ENCODE measurements at regions not wholly inside any gene's neighbourhood (a gene's known extent, or its start where the extent isn't known, plus 50 kb on each side); places are given as distances from the start of the nearest gene placed in this dataset.

- no peak for DNase-seq (ENCODE audit: low spot score)
- Histone ChIP-seq H3K36me3 (ENCODE audit: control insufficient read depth in 4 of 4, insufficient read depth in 3 of 4, low read depth in 1 of 4, low read length in 3 of 4) (peaks cover 0 to 10% (median 0%) of the 10 kb centered on the region in 4 donors), H3K4me3 (ENCODE audit: low read depth in 1 of 3, low read length in 3 of 3) (peak overlapping the region; percentile 30 to 54 (median 43)), H3K9me3 (ENCODE audit: control insufficient read depth in 4 of 4, low read length in 3 of 4) (no peaks in the 10 kb centered on the region), H3K9ac (ENCODE audit: low read depth in 1 of 2, low read length in 2 of 2) (peak overlapping the region in 1 of 2 donors; percentile 55), H3K4me1 (ENCODE audit: control insufficient read depth in 4 of 4, insufficient read depth in 4 of 4, low read length in 3 of 4) (peaks cover 0 to 37% (median 26%) of the 10 kb centered on the region in 4 donors), H3K27ac (ENCODE audit: low read depth in 1 of 2, low read length in 2 of 2) (peak overlapping the region; percentile 39 to 74), H3K27me3 (ENCODE audit: control insufficient read depth in 4 of 4, insufficient read depth in 4 of 4, low read length in 3 of 4) (no peaks in the 10 kb centered on the region)
- 62% methylated on average over 3 of the region's 3 CpGs for WGBS
- TF ChIP-seq HNF4A (conservative IDR thresholded peaks at IDR 0.05) (no peak), HNF4G (IDR thresholded peaks at IDR 0.05) (no peak), ATF3 (IDR thresholded peaks at IDR 0.05) (no peak), SP1 (IDR thresholded peaks at IDR 0.05) (no peak), FOXA2 (IDR thresholded peaks at IDR 0.05) (no peak), RXRA (IDR thresholded peaks at IDR 0.05) (no peak), CTCF (IDR thresholded peaks at IDR 0.05; ENCODE audit: low read depth, low read length, missing input control) (no peak), REST (IDR thresholded peaks at IDR 0.05) (no peak)
Observed at GRCh38 chr1:149844101-149844500, 55.3 kb upstream of the BOLA1 start.

- no peak for DNase-seq (ENCODE audit: low spot score)
- TF ChIP-seq CTCF (IDR thresholded peaks at IDR 0.05; ENCODE audit: low read depth, low read length, missing input control) (no peak), RXRA (IDR thresholded peaks at IDR 0.05) (no peak), HNF4G (IDR thresholded peaks at IDR 0.05) (no peak), EGR1 (IDR thresholded peaks at IDR 0.05; ENCODE audit: low read depth in 2 of 2) (no peak), RAD21 (IDR thresholded peaks at IDR 0.05) (no peak), ZBTB33 (IDR thresholded peaks at IDR 0.05) (no peak), GABPA (IDR thresholded peaks at IDR 0.05 in 1 of 2, conservative IDR thresholded peaks at IDR 0.05 in 1 of 2) (no peak), FOXA2 (IDR thresholded peaks at IDR 0.05) (no peak), HNF4A (conservative IDR thresholded peaks at IDR 0.05) (no peak), JUND (IDR thresholded peaks at IDR 0.05) (no peak), SP1 (IDR thresholded peaks at IDR 0.05) (no peak), MAX (IDR thresholded peaks at IDR 0.05) (no peak), ATF3 (IDR thresholded peaks at IDR 0.05) (no peak)
- H3K27ac ChIP-seq (ENCODE audit: low read depth in 1 of 2, low read length in 2 of 2): no peak overlapping the region
- H3K36me3 ChIP-seq (ENCODE audit: control insufficient read depth in 4 of 4, insufficient read depth in 3 of 4, low read depth in 1 of 4, low read length in 3 of 4): peaks cover 0 to 10% (median 0%) of the 10 kb centered on the region in 4 donors
- peaks cover 0 to 44% (median 33%) of the 10 kb centered on the region in 4 donors for H3K4me1 ChIP-seq (ENCODE audit: control insufficient read depth in 4 of 4, insufficient read depth in 4 of 4, low read length in 3 of 4)
- H3K9me3 ChIP-seq (ENCODE audit: control insufficient read depth in 4 of 4, low read length in 3 of 4): no peaks in the 10 kb centered on the region
- H3K4me3 ChIP-seq (ENCODE audit: low read depth in 1 of 3, low read length in 3 of 3): no peak overlapping the region
- H3K27me3 ChIP-seq (ENCODE audit: control insufficient read depth in 4 of 4, insufficient read depth in 4 of 4, low read length in 3 of 4): no peaks in the 10 kb centered on the region
- H3K9ac ChIP-seq (ENCODE audit: low read depth in 1 of 2, low read length in 2 of 2): no peak overlapping the region
- WGBS: 78% methylated on average over 4 of the region's 4 CpGs
Observed at GRCh38 chr1:149844650-149845255, 54.6 kb upstream of the BOLA1 start.

All from liver (tissue), 8 donors.